ENCODE measurements at regions not wholly inside any gene's neighbourhood (a gene's known extent, or its start where the extent isn't known, plus 50 kb on each side); places are given as distances from the start of the nearest gene placed in this dataset.

DNA sequence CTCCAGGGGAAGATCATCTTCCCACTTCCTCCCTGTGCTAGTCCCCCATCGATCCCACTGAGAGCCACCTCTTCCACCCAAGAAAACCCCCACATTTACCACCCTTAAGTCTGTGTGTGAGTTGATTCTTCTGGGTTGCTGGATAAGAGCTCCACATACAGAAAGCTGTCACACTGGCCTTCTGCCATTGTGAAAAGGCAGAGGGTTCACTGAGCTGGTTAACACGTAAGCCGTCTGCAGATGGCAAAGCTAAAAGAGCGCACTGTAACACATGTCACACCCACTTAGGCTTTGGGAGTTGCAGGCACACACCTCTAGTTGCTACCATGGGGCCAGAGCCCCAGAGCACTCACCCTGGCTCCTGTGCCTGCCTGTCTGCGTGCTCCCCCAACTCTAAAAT, 309.8 kb upstream of the LRRC3B start:
- H3K9me3 ChIP-seq (ENCODE audit: control insufficient read depth in 4 of 4, low read length in 3 of 4) = peaks cover 0 to 3% (median 0%) of the 10 kb centered on the region in 4 donors
- H3K36me3 ChIP-seq (ENCODE audit: control insufficient read depth in 4 of 4, insufficient read depth in 3 of 4, low read depth in 1 of 4, low read length in 3 of 4) = no peaks in the 10 kb centered on the region
- no peak overlapping the region for H3K4me3 ChIP-seq (ENCODE audit: low read depth in 1 of 3, low read length in 3 of 3)
- TF ChIP-seq RAD21 (IDR thresholded peaks at IDR 0.05) (no peak), GABPA (IDR thresholded peaks at IDR 0.05 in 1 of 2, conservative IDR thresholded peaks at IDR 0.05 in 1 of 2) (no peak), YY1 (IDR thresholded peaks at IDR 0.05) (no peak), REST (IDR thresholded peaks at IDR 0.05) (no peak), FOXA1 (IDR thresholded peaks at IDR 0.05) (no peak)
- TF ChIP-seq, protein P1, sequence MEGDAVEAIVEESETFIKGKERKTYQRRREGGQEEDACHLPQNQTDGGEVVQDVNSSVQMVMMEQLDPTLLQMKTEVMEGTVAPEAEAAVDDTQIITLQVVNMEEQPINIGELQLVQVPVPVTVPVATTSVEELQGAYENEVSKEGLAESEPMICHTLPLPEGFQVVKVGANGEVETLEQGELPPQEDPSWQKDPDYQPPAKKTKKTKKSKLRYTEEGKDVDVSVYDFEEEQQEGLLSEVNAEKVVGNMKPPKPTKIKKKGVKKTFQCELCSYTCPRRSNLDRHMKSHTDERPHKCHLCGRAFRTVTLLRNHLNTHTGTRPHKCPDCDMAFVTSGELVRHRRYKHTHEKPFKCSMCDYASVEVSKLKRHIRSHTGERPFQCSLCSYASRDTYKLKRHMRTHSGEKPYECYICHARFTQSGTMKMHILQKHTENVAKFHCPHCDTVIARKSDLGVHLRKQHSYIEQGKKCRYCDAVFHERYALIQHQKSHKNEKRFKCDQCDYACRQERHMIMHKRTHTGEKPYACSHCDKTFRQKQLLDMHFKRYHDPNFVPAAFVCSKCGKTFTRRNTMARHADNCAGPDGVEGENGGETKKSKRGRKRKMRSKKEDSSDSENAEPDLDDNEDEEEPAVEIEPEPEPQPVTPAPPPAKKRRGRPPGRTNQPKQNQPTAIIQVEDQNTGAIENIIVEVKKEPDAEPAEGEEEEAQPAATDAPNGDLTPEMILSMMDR (IDR thresholded peaks at IDR 0.05; ENCODE audit: low read depth, low read length, missing input control) = no peak
- no peaks in the 10 kb centered on the region for H3K27me3 ChIP-seq (ENCODE audit: control insufficient read depth in 4 of 4, insufficient read depth in 4 of 4, low read length in 3 of 4)
- WGBS = 81% methylated on average over 5 of the region's 5 CpGs
- DNase-seq (ENCODE audit: low spot score) = no peak
- H3K4me1 ChIP-seq (ENCODE audit: control insufficient read depth in 4 of 4, insufficient read depth in 4 of 4, low read length in 3 of 4) = no peaks in the 10 kb centered on the region
- H3K9ac ChIP-seq (ENCODE audit: low read depth in 1 of 2, low read length in 2 of 2) = no peak overlapping the region
- no peak overlapping the region for H3K27ac ChIP-seq (ENCODE audit: low read depth in 1 of 2, low read length in 2 of 2)

GRCh38 chr3:26316472-26316871, 306.1 kb upstream of the LRRC3B start:
- Histone ChIP-seq H3K4me1 (ENCODE audit: control insufficient read depth in 4 of 4, insufficient read depth in 4 of 4, low read length in 3 of 4) (no peaks in the 10 kb centered on the region), H3K9ac (ENCODE audit: low read depth in 1 of 2, low read length in 2 of 2) (no peak overlapping the region), H3K36me3 (ENCODE audit: control insufficient read depth in 4 of 4, insufficient read depth in 3 of 4, low read depth in 1 of 4, low read length in 3 of 4) (no peaks in the 10 kb centered on the region), H3K9me3 (ENCODE audit: control insufficient read depth in 4 of 4, low read length in 3 of 4) (peaks cover 0 to 1% (median 0%) of the 10 kb centered on the region in 4 donors), H3K27me3 (ENCODE audit: control insufficient read depth in 4 of 4, insufficient read depth in 4 of 4, low read length in 3 of 4) (no peaks in the 10 kb centered on the region), H3K27ac (ENCODE audit: low read depth in 1 of 2, low read length in 2 of 2) (no peak overlapping the region), H3K4me3 (ENCODE audit: low read depth in 1 of 3, low read length in 3 of 3) (no peak overlapping the region)
- DNase-seq (ENCODE audit: low spot score) = no peak
- TF ChIP-seq REST (IDR thresholded peaks at IDR 0.05) (no peak), YY1 (IDR thresholded peaks at IDR 0.05) (no peak), JUND (IDR thresholded peaks at IDR 0.05) (no peak), ZBTB33 (IDR thresholded peaks at IDR 0.05) (no peak), FOXA1 (IDR thresholded peaks at IDR 0.05) (no peak), NR2F2 (IDR thresholded peaks at IDR 0.05) (no peak), TAF1 (conservative IDR thresholded peaks at IDR 0.05) (no peak), FOXA2 (IDR thresholded peaks at IDR 0.05) (no peak), SP1 (IDR thresholded peaks at IDR 0.05) (no peak), RXRA (IDR thresholded peaks at IDR 0.05) (no peak), RAD21 (IDR thresholded peaks at IDR 0.05) (no peak), MAX (IDR thresholded peaks at IDR 0.05) (no peak), EGR1 (IDR thresholded peaks at IDR 0.05; ENCODE audit: low read depth in 2 of 2) (no peak), HNF4A (conservative IDR thresholded peaks at IDR 0.05) (no peak), GABPA (IDR thresholded peaks at IDR 0.05 in 1 of 2, conservative IDR thresholded peaks at IDR 0.05 in 1 of 2) (no peak)
- TF ChIP-seq, protein P2, sequence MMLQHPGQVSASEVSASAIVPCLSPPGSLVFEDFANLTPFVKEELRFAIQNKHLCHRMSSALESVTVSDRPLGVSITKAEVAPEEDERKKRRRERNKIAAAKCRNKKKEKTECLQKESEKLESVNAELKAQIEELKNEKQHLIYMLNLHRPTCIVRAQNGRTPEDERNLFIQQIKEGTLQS (IDR thresholded peaks at IDR 0.05) = no peak
- TF ChIP-seq, protein P1 (IDR thresholded peaks at IDR 0.05; ENCODE audit: low read depth, low read length, missing input control) = no peak

All from liver (tissue), 8 donors.